H9 (cell line): ENCODE measurements at regions not wholly inside any gene's neighbourhood (a gene's known extent, or its start where the extent isn't known, plus 50 kb on each side); places are given as distances from the start of the nearest gene placed in this dataset.

ENCODE experiments used
- DNase-seq: peaks from one replicate; pipeline ENCODE4 v3.0.0-alpha.2; 2017
- H2AFZ ChIP-seq: one replicate; pipeline ENCODE4 v1.6.1; 2013; ENCODE audit warnings: mild to moderate bottlenecking, low read length, control low read depth, moderate library complexity
- H2AK5ac ChIP-seq: 2 replicates; pipeline ENCODE4 v1.6.1; 2013; ENCODE audit warnings: low read length, control low read depth, mixed read lengths; ENCODE audit not compliant: insufficient read length
- H2BK120ac ChIP-seq: one replicate; pipeline ENCODE4 v1.6.1; 2013; ENCODE audit warnings: low read depth, mild to moderate bottlenecking, low read length, control low read depth, inconsistent platforms; ENCODE audit not compliant: poor library complexity, severe bottlenecking
- H2BK12ac ChIP-seq: 2 replicates; pipeline ENCODE4 v1.6.1; 2013; ENCODE audit warnings: low read length, control low read depth, mixed read lengths, low read depth; ENCODE audit not compliant: insufficient read length
- H2BK15ac ChIP-seq: 2 replicates; pipeline ENCODE4 v1.6.1; 2013; ENCODE audit warnings: low read depth, low read length, control low read depth
- H2BK20ac ChIP-seq: one replicate; pipeline ENCODE4 v1.6.1; 2013; ENCODE audit warnings: low read depth, mild to moderate bottlenecking, low read length, control low read depth, inconsistent platforms; ENCODE audit not compliant: poor library complexity, severe bottlenecking
- H2BK5ac ChIP-seq: 2 replicates; pipeline ENCODE4 v1.6.1; 2013; ENCODE audit warnings: low read length, control low read depth, mixed read lengths; ENCODE audit not compliant: insufficient read length
- H3K14ac ChIP-seq: 2 replicates; pipeline ENCODE4 v1.6.1; 2013; ENCODE audit warnings: low read length, control low read depth; ENCODE audit not compliant: insufficient read depth
- H3K18ac ChIP-seq: 2 replicates; pipeline ENCODE4 v1.6.1; 2013; ENCODE audit warnings: low read depth, mild to moderate bottlenecking, mixed read lengths, low read length, control low read depth; ENCODE audit not compliant: insufficient read length
- H3K23ac ChIP-seq: 2 replicates; pipeline ENCODE4 v1.6.1; 2013; ENCODE audit warnings: low read length, control low read depth, mixed read lengths, low read depth; ENCODE audit not compliant: insufficient read length
- H3K23me2 ChIP-seq: 2 replicates; pipeline ENCODE4 v1.6.1; 2013; ENCODE audit warnings: low read depth, mild to moderate bottlenecking, mixed read lengths, low read length, control low read depth; ENCODE audit not compliant: insufficient read length, poor library complexity, severe bottlenecking
- H3K27ac ChIP-seq: 2 replicates; pipeline ENCODE4 v1.5.1; 2013; ENCODE audit warnings: low read length, control low read depth, mixed read lengths, low read depth; ENCODE audit not compliant: insufficient read length
- H3K27me3 ChIP-seq: 2 replicates; pipeline ENCODE4 v1.6.1; 2013; ENCODE audit warnings: low read length, control low read depth, inconsistent platforms; ENCODE audit not compliant: insufficient read depth
- H3K4ac ChIP-seq: 2 replicates; pipeline ENCODE4 v1.6.1; 2013; ENCODE audit warnings: low read depth, mild to moderate bottlenecking, control low read depth, inconsistent platforms, low read length, moderate library complexity
- H3K4me1 ChIP-seq: 2 replicates; pipeline ENCODE4 v1.6.1; 2013; ENCODE audit warnings: low read length, control low read depth, inconsistent platforms; ENCODE audit not compliant: insufficient read depth
- H3K4me2 ChIP-seq: 2 replicates; pipeline ENCODE4 v1.6.1; 2013; ENCODE audit warnings: low read length, control low read depth, mixed read lengths; ENCODE audit not compliant: insufficient read length, insufficient read depth
- H3K56ac ChIP-seq: 2 replicates; pipeline ENCODE4 v1.6.1; 2013; ENCODE audit warnings: low read depth, mild to moderate bottlenecking, mixed read lengths, low read length, control low read depth; ENCODE audit not compliant: insufficient read length
- H3K79me1 ChIP-seq: 2 replicates; pipeline ENCODE4 v1.6.1; 2013; ENCODE audit warnings: low read depth, mild to moderate bottlenecking, moderate library complexity, low read length, control low read depth, inconsistent platforms; ENCODE audit not compliant: insufficient read depth, poor library complexity, severe bottlenecking
- H3K79me2 ChIP-seq: 2 replicates; pipeline ENCODE4 v1.6.1; 2013; ENCODE audit warnings: low read length, control low read depth, inconsistent platforms; ENCODE audit not compliant: insufficient read depth
- H3K9ac ChIP-seq: 2 replicates; pipeline ENCODE4 v1.6.1; 2013; ENCODE audit warnings: low read length, control low read depth, mixed read lengths; ENCODE audit not compliant: insufficient read length; ENCODE audit errors: extremely low read depth
- H3K9me3 ChIP-seq: one replicate; pipeline ENCODE4 v1.6.1; 2013; ENCODE audit warnings: low read depth, low read length, inconsistent platforms; ENCODE audit not compliant: control insufficient read depth
- H3T11ph ChIP-seq: one replicate; pipeline ENCODE4 v1.6.1; 2013; ENCODE audit warnings: mild to moderate bottlenecking, low read length, control low read depth, inconsistent platforms
- H4K20me1 ChIP-seq: one replicate; pipeline ENCODE4 v1.6.1; 2013; ENCODE audit not compliant: control insufficient read depth, insufficient read length, insufficient read depth
- H4K5ac ChIP-seq: 2 replicates; pipeline ENCODE4 v1.6.1; 2013; ENCODE audit warnings: low read depth, mild to moderate bottlenecking, mixed read lengths, low read length, control low read depth; ENCODE audit not compliant: insufficient read length
- H4K8ac ChIP-seq: replicated peaks from 2 replicates; pipeline ENCODE4 v1.6.1; 2013; ENCODE audit warnings: low read length, control low read depth, mixed read lengths, low read depth; ENCODE audit not compliant: insufficient read length
- H4K91ac ChIP-seq: 2 replicates; pipeline ENCODE4 v1.6.1; 2013; ENCODE audit warnings: low read depth, mild to moderate bottlenecking, moderate library complexity, mixed read lengths, low read length, control low read depth; ENCODE audit not compliant: insufficient read length
- H3K27ac Mint-ChIP-seq, 3 experiments: 2 replicates in 2 of 3; 3 replicates in 1 of 3; pipeline ENCODE4 v1.8.0; 2020 to 2021; ENCODE audit warnings: mixed read lengths in 3 of 3, mild to moderate bottlenecking in 1 of 3, moderate library complexity in 1 of 3
- H3K27me3 Mint-ChIP-seq: 2 replicates; pipeline ENCODE4 v1.8.0; 2021; ENCODE audit warnings: low read depth, mild to moderate bottlenecking, moderate library complexity, mixed read lengths
- H3K36me3 Mint-ChIP-seq, 3 experiments: 2 replicates in 2 of 3; 3 replicates in 1 of 3; pipeline ENCODE4 v1.8.0; 2020 to 2021; ENCODE audit warnings: low read depth in 3 of 3, mixed read lengths in 3 of 3; ENCODE audit not compliant: insufficient read depth in 1 of 3
- H3K4me1 Mint-ChIP-seq, 2 experiments: 2 replicates each; pipeline ENCODE4 v1.8.0; 2020; ENCODE audit warnings: mixed read lengths in 2 of 2
- H3K4me3 Mint-ChIP-seq, 2 experiments: 2 replicates in 1 of 2; 3 replicates in 1 of 2; pipeline ENCODE4 v1.8.0; 2020 to 2021; ENCODE audit warnings: mild to moderate bottlenecking in 2 of 2, mixed read lengths in 2 of 2, moderate library complexity in 1 of 2
- H3K9me3 Mint-ChIP-seq, 2 experiments: 2 replicates in 1 of 2; 3 replicates in 1 of 2; pipeline ENCODE4 v1.8.0; 2020; ENCODE audit warnings: mild to moderate bottlenecking in 2 of 2, mixed read lengths in 2 of 2, moderate library complexity in 1 of 2
- TF ChIP-seq, protein P1 (sequence below): fragments of 200-600 bp; sonication (generic); conservative IDR thresholded peaks from 3 replicates; pipeline ENCODE4 v1.8.0; 2021; ENCODE audit warnings: antibody characterized with exemption, mild to moderate bottlenecking

DNA sequence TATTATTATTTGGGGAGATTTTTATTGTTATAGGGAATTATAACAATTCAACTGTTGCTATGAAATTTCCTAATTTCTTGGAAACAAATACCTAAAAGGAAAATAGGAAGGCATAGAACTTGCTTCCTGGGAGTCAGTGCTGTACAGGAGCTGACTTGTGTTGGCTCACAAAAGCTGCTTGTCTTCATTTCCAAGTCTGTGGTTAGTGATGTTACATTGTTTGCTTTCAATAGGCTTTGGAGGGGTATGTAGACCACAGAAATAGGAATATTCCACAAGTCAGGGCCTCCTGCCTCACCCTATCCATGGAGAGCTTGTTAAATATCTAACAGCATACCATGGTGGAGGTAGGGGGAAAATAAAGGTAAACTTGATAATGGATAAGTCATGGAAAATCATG, 688.9 kb upstream of the FAM98A start:
- H3K9me3 Mint-ChIP-seq = peaks cover 4 to 8% of the 10 kb centered on the region in 2 experiments; a peak in 3 of 5 replicates

More for the DNA sequence above, 688.9 kb upstream of the FAM98A start:
- Histone ChIP-seq H2BK15ac (no peak overlapping the region), H3K14ac (no peak overlapping the region), H3K9ac (no peak overlapping the region), H2BK5ac (no peak overlapping the region), H3T11ph (no peak overlapping the region), H4K91ac (no peak overlapping the region), H3K79me1 (no peaks in the 10 kb centered on the region), H4K20me1 (no peaks in the 10 kb centered on the region), H2BK12ac (no peak overlapping the region), H3K4me2 (no peak overlapping the region), H3K23ac (no peak overlapping the region), H4K8ac (no peak overlapping the region), H4K5ac (no peak overlapping the region), H3K18ac (no peak overlapping the region), H3K56ac (no peak overlapping the region), H2BK120ac (no peak overlapping the region), H3K4ac (no peak overlapping the region), H3K9me3 (no peaks in the 10 kb centered on the region), H2AK5ac (no peak overlapping the region), H3K23me2 (no peaks in the 10 kb centered on the region), H3K4me1 (no peaks in the 10 kb centered on the region), H2AFZ (no peak overlapping the region), H2BK20ac (no peak overlapping the region), H3K79me2 (no peaks in the 10 kb centered on the region), H3K27me3 (no peaks in the 10 kb centered on the region), H3K27ac (no peak overlapping the region)
- Mint-ChIP-seq H3K36me3 (peaks cover 0 to 13% (median 0%) of the 10 kb centered on the region in 3 experiments; a peak in 4 of 7 replicates), H3K27ac (no peak overlapping the region), H3K27me3 (no peaks in the 10 kb centered on the region), H3K4me1 (no peaks in the 10 kb centered on the region), H3K4me3 (no peak overlapping the region)
- no peak for DNase-seq
- TF ChIP-seq, protein P1, sequence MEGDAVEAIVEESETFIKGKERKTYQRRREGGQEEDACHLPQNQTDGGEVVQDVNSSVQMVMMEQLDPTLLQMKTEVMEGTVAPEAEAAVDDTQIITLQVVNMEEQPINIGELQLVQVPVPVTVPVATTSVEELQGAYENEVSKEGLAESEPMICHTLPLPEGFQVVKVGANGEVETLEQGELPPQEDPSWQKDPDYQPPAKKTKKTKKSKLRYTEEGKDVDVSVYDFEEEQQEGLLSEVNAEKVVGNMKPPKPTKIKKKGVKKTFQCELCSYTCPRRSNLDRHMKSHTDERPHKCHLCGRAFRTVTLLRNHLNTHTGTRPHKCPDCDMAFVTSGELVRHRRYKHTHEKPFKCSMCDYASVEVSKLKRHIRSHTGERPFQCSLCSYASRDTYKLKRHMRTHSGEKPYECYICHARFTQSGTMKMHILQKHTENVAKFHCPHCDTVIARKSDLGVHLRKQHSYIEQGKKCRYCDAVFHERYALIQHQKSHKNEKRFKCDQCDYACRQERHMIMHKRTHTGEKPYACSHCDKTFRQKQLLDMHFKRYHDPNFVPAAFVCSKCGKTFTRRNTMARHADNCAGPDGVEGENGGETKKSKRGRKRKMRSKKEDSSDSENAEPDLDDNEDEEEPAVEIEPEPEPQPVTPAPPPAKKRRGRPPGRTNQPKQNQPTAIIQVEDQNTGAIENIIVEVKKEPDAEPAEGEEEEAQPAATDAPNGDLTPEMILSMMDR = no peak
